ENCODE measurements at regions not wholly inside any gene's neighbourhood (a gene's known extent, or its start where the extent isn't known, plus 50 kb on each side); places are given as distances from the start of the nearest gene placed in this dataset.

DNA sequence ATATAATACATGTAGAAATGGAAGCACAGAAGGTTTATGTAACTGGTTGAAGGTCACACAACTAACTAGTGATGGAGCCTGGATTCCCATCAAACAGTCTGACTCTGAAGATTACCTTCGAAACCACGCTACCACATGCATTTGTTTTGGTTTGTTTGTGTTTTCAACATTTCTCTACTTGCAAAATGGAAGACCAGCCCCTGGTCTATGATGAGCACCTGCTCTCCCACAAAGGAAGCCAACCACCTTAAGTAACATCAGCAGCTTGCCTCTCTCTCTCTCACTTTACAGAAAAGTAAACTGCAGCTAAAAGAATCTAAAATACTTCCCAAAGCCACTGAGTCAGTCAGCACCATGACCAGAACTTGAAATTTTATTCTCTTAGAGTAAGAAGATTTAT lies 186.9 kb upstream of the TMPO start:
- H3K4me3 ChIP-seq (ENCODE audit: low read length): no peak overlapping the region
- H3F3A ChIP-seq (ENCODE audit: insufficient read depth, low read length, poor library complexity, severe bottlenecking): no peaks in the 10 kb centered on the region
- H3K36me3 ChIP-seq (ENCODE audit: insufficient read depth, low read length): no peaks in the 10 kb centered on the region
- H3K9ac ChIP-seq (ENCODE audit: low read length): no peak overlapping the region
- H3K27ac ChIP-seq (ENCODE audit: low read length): no peak overlapping the region
- TF ChIP-seq EP300 (conservative IDR thresholded peaks at IDR 0.05; ENCODE audit: poor library complexity, severe bottlenecking): no peak
- TF ChIP-seq EZH2 (IDR thresholded peaks at IDR 0.05; ENCODE audit: borderline replicate concordance, insufficient read depth, low read length, poor library complexity, severe bottlenecking): no peak
- no peak for TF ChIP-seq TAF1 (IDR thresholded peaks at IDR 0.05; ENCODE audit: low read depth)
- no peak for TF ChIP-seq MXI1 (conservative IDR thresholded peaks at IDR 0.05; ENCODE audit: poor library complexity, severe bottlenecking)
- TF ChIP-seq, protein P1, sequence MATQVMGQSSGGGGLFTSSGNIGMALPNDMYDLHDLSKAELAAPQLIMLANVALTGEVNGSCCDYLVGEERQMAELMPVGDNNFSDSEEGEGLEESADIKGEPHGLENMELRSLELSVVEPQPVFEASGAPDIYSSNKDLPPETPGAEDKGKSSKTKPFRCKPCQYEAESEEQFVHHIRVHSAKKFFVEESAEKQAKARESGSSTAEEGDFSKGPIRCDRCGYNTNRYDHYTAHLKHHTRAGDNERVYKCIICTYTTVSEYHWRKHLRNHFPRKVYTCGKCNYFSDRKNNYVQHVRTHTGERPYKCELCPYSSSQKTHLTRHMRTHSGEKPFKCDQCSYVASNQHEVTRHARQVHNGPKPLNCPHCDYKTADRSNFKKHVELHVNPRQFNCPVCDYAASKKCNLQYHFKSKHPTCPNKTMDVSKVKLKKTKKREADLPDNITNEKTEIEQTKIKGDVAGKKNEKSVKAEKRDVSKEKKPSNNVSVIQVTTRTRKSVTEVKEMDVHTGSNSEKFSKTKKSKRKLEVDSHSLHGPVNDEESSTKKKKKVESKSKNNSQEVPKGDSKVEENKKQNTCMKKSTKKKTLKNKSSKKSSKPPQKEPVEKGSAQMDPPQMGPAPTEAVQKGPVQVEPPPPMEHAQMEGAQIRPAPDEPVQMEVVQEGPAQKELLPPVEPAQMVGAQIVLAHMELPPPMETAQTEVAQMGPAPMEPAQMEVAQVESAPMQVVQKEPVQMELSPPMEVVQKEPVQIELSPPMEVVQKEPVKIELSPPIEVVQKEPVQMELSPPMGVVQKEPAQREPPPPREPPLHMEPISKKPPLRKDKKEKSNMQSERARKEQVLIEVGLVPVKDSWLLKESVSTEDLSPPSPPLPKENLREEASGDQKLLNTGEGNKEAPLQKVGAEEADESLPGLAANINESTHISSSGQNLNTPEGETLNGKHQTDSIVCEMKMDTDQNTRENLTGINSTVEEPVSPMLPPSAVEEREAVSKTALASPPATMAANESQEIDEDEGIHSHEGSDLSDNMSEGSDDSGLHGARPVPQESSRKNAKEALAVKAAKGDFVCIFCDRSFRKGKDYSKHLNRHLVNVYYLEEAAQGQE (IDR thresholded peaks at IDR 0.05; ENCODE audit: borderline replicate concordance): no peak
- no peak for TF ChIP-seq SMC3 (conservative IDR thresholded peaks at IDR 0.05; ENCODE audit: poor library complexity)
- no peak for TF ChIP-seq RAD21 (conservative IDR thresholded peaks at IDR 0.05)
- no peak for TF ChIP-seq POLR2AphosphoS5 (IDR thresholded peaks at IDR 0.05)
- TF ChIP-seq, protein P2, sequence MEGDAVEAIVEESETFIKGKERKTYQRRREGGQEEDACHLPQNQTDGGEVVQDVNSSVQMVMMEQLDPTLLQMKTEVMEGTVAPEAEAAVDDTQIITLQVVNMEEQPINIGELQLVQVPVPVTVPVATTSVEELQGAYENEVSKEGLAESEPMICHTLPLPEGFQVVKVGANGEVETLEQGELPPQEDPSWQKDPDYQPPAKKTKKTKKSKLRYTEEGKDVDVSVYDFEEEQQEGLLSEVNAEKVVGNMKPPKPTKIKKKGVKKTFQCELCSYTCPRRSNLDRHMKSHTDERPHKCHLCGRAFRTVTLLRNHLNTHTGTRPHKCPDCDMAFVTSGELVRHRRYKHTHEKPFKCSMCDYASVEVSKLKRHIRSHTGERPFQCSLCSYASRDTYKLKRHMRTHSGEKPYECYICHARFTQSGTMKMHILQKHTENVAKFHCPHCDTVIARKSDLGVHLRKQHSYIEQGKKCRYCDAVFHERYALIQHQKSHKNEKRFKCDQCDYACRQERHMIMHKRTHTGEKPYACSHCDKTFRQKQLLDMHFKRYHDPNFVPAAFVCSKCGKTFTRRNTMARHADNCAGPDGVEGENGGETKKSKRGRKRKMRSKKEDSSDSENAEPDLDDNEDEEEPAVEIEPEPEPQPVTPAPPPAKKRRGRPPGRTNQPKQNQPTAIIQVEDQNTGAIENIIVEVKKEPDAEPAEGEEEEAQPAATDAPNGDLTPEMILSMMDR (IDR thresholded peaks at IDR 0.05; ENCODE audit: poor library complexity, severe bottlenecking): no peak
- H3K9me2 ChIP-seq (ENCODE audit: insufficient read depth, low read length): no peaks in the 10 kb centered on the region
- no peaks in the 10 kb centered on the region for H3K27me3 ChIP-seq (ENCODE audit: insufficient read depth, low read depth, low read length)
- no peaks in the 10 kb centered on the region for H3K9me3 ChIP-seq (ENCODE audit: low read length)
- H3K4me2 ChIP-seq (ENCODE audit: low read length): no peak overlapping the region
- no peaks in the 10 kb centered on the region for H4K20me1 ChIP-seq (ENCODE audit: insufficient read depth)
- H3K79me2 ChIP-seq (replicated peaks; ENCODE audit: insufficient read depth, low read length): no peaks in the 10 kb centered on the region
- H2AFZ ChIP-seq (ENCODE audit: low read depth, low read length): no peak overlapping the region

DNA sequence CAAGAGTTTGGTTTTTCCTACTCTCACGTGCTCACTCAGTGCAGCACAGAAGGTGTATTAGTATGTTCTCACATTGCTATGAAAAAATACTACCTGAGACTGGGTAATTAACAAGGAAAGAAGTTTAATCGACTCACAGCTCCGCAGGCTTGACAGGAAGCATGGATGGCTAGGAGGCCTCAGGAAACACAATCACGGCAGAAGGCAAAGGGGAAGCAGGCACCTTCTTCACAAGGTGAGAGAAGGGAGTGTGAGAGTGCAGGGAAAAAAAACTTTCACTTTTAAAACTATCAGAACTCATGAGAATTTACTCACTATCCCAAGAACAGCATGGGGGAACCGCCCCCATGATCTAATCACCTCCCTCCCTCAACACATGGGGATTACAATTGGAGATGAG lies 185.8 kb upstream of the TMPO start:
- H3K4me3 ChIP-seq (ENCODE audit: low read length): no peak overlapping the region
- TF ChIP-seq MXI1 (conservative IDR thresholded peaks at IDR 0.05; ENCODE audit: poor library complexity, severe bottlenecking): no peak
- TF ChIP-seq, protein P1 (IDR thresholded peaks at IDR 0.05; ENCODE audit: borderline replicate concordance): no peak
- TF ChIP-seq RAD21 (conservative IDR thresholded peaks at IDR 0.05): no peak
- no peak for TF ChIP-seq TAF1 (IDR thresholded peaks at IDR 0.05; ENCODE audit: low read depth)
- no peak for TF ChIP-seq SMC3 (conservative IDR thresholded peaks at IDR 0.05; ENCODE audit: poor library complexity)
- TF ChIP-seq EP300 (conservative IDR thresholded peaks at IDR 0.05; ENCODE audit: poor library complexity, severe bottlenecking): no peak
- TF ChIP-seq, protein P2 (IDR thresholded peaks at IDR 0.05; ENCODE audit: poor library complexity, severe bottlenecking): no peak
- TF ChIP-seq EZH2 (IDR thresholded peaks at IDR 0.05; ENCODE audit: borderline replicate concordance, insufficient read depth, low read length, poor library complexity, severe bottlenecking): no peak
- TF ChIP-seq POLR2AphosphoS5 (IDR thresholded peaks at IDR 0.05): no peak
- no peaks in the 10 kb centered on the region for H3K9me3 ChIP-seq (ENCODE audit: low read length)
- no peaks in the 10 kb centered on the region for H3F3A ChIP-seq (ENCODE audit: insufficient read depth, low read length, poor library complexity, severe bottlenecking)
- no peaks in the 10 kb centered on the region for H3K27me3 ChIP-seq (ENCODE audit: insufficient read depth, low read depth, low read length)
- no peak overlapping the region for H2AFZ ChIP-seq (ENCODE audit: low read depth, low read length)
- H3K9ac ChIP-seq (ENCODE audit: low read length): no peak overlapping the region
- H3K79me2 ChIP-seq (replicated peaks; ENCODE audit: insufficient read depth, low read length): no peaks in the 10 kb centered on the region
- H4K20me1 ChIP-seq (ENCODE audit: insufficient read depth): no peaks in the 10 kb centered on the region
- no peaks in the 10 kb centered on the region for H3K36me3 ChIP-seq (ENCODE audit: insufficient read depth, low read length)
- H3K4me2 ChIP-seq (ENCODE audit: low read length): no peak overlapping the region
- no peak overlapping the region for H3K27ac ChIP-seq (ENCODE audit: low read length)
- H3K9me2 ChIP-seq (ENCODE audit: insufficient read depth, low read length): no peaks in the 10 kb centered on the region

All from neural cell (in vitro differentiated cells).